ENCODE measurements at regions not wholly inside any gene's neighbourhood (a gene's known extent, or its start where the extent isn't known, plus 50 kb on each side); places are given as distances from the start of the nearest gene placed in this dataset.
"Not testable (repeated sequence)": the region's sequence is repeated elsewhere in the genome, so short reads cannot be mapped to it uniquely, and the experiment has no call there.

DNA sequence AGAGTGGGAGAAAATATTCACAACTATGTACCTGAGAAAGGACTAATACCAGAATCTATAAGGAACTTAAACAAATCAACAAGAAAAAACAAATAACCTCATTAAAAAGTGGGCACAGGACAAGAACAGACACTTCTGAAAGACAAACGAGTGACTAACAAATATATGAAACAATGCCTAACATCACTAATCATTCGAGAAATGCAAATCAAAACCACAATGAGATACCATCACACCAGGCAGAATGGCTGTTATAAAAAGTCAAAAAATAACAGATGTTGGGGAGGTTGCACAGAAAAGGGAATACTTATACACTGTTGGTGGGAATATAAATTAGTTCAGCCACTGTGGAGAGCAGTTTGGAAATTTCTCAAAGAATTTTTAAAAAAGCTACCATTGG lies 83.5 kb upstream of the WSCD1 start:
- no peak overlapping the region for H3K4me3 ChIP-seq
- H3K36me3 ChIP-seq (ENCODE audit: low read depth): no peaks in the 10 kb centered on the region
- no peaks in the 10 kb centered on the region for H3K9me3 ChIP-seq (ENCODE audit: insufficient read depth, low read depth)
- no peaks in the 10 kb centered on the region for H3F3A ChIP-seq (ENCODE audit: insufficient read depth, low read depth)
- H2AFZ ChIP-seq: no peak overlapping the region
- CTCF ChIA-PET: no interaction called here
- no peaks in the 10 kb centered on the region for H3K79me2 ChIP-seq (ENCODE audit: low read depth)
- TF ChIP-seq, protein P1, sequence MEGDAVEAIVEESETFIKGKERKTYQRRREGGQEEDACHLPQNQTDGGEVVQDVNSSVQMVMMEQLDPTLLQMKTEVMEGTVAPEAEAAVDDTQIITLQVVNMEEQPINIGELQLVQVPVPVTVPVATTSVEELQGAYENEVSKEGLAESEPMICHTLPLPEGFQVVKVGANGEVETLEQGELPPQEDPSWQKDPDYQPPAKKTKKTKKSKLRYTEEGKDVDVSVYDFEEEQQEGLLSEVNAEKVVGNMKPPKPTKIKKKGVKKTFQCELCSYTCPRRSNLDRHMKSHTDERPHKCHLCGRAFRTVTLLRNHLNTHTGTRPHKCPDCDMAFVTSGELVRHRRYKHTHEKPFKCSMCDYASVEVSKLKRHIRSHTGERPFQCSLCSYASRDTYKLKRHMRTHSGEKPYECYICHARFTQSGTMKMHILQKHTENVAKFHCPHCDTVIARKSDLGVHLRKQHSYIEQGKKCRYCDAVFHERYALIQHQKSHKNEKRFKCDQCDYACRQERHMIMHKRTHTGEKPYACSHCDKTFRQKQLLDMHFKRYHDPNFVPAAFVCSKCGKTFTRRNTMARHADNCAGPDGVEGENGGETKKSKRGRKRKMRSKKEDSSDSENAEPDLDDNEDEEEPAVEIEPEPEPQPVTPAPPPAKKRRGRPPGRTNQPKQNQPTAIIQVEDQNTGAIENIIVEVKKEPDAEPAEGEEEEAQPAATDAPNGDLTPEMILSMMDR (conservative IDR thresholded peaks at IDR 0.05): no peak
- no peak for TF ChIP-seq EZH2 (IDR thresholded peaks at IDR 0.05; ENCODE audit: low read depth)
- BruUV-seq (replicated peaks): no TSS peak
- H3K27me3 ChIP-seq (ENCODE audit: insufficient read depth, low read depth): peaks cover 54% of the 10 kb centered on the region
- H3K9me2 ChIP-seq (ENCODE audit: insufficient read depth): no peaks in the 10 kb centered on the region; the same call in 1 of the 2 replicates
- POLR2A ChIA-PET (ENCODE audit: unreplicated experiment): no interaction called here
- H3K4me1 ChIP-seq (replicated peaks; ENCODE audit: insufficient read depth): no peaks in the 10 kb centered on the region
- no peak overlapping the region for H3K4me2 ChIP-seq
- DNase-seq: no peak
- intact Hi-C loops (cut with micrococcal nuclease; ENCODE audit: unreplicated experiment): no loop called here
- no peak overlapping the region for H3K27ac ChIP-seq
- H4K20me1 ChIP-seq (ENCODE audit: insufficient read depth): no peaks in the 10 kb centered on the region

DNA sequence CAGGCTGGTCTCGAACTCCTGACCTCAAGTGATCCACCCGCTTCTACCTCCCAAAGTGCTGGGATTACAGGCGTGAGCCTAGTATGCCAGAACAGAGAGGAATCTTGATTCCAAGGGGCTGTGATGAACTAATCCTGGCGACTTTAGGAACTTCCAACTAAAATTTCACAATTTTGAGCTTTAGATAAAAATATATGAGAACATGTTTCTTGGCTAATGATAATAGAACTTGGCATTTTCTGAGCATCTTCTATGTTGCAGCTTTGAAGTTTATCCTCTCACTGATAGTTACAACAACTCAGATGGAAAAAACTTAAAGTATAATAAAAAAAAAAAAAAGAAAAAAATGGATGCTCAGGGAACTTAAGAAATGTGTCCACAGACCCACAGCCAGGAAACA lies 69.8 kb upstream of the WSCD1 start:
- Histone ChIP-seq H3K4me1 (replicated peaks; ENCODE audit: insufficient read depth) (no peaks in the 10 kb centered on the region), H3K4me2 (no peak overlapping the region), H2AFZ (no peak overlapping the region), H4K20me1 (ENCODE audit: insufficient read depth) (no peaks in the 10 kb centered on the region), H3K27me3 (ENCODE audit: insufficient read depth, low read depth) (peaks cover 76% of the 10 kb centered on the region), H3K9me2 (ENCODE audit: insufficient read depth) (no peaks in the 10 kb centered on the region), H3K79me2 (ENCODE audit: low read depth) (no peaks in the 10 kb centered on the region), H3K9me3 (ENCODE audit: insufficient read depth, low read depth) (no peaks in the 10 kb centered on the region), H3F3A (ENCODE audit: insufficient read depth, low read depth) (no peaks in the 10 kb centered on the region), H3K27ac (no peak overlapping the region), H3K4me3 (no peak overlapping the region), H3K36me3 (ENCODE audit: low read depth) (no peaks in the 10 kb centered on the region)
- TF ChIP-seq, protein P1 (conservative IDR thresholded peaks at IDR 0.05): no peak
- TF ChIP-seq EZH2 (IDR thresholded peaks at IDR 0.05; ENCODE audit: low read depth): no peak
- CTCF ChIA-PET: no interaction called here
- POLR2A ChIA-PET (ENCODE audit: unreplicated experiment): no interaction called here
- DNase-seq: no peak
- BruUV-seq (replicated peaks): no TSS peak
- intact Hi-C loops (cut with micrococcal nuclease; ENCODE audit: unreplicated experiment): no loop called here

DNA sequence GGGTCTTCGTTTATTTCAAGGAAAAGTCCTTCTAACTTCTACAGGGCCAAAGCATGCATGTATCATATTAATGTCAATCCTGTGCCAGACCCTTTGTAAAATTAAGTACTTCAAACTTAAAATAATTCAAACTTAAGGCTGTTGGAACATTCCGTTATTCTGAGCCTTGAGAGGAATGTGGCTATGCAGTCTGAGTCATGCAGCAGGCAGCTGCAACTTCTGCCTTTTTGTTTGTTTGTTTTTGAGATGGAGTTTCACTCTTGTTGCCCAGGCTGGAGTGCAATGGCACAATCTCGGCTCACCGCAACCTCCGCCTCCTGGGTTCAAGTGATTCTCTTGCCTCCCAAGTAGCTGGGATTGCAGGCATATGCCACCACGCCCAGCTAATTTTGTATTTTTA lies 67.0 kb upstream of the WSCD1 start:
- H3K27me3 ChIP-seq (ENCODE audit: insufficient read depth, low read depth): peaks cover 75% of the 10 kb centered on the region
- intact Hi-C loops (cut with micrococcal nuclease; ENCODE audit: unreplicated experiment); POLR2A ChIA-PET (ENCODE audit: unreplicated experiment); H3K36me3 ChIP-seq (ENCODE audit: low read depth); DNase-seq; H4K20me1 ChIP-seq (ENCODE audit: insufficient read depth); BruUV-seq (replicated peaks); H3K27ac ChIP-seq; H2AFZ ChIP-seq; H3K79me2 ChIP-seq (ENCODE audit: low read depth); H3F3A ChIP-seq (ENCODE audit: insufficient read depth, low read depth); H3K9me2 ChIP-seq (ENCODE audit: insufficient read depth); H3K4me3 ChIP-seq; H3K4me2 ChIP-seq; CTCF ChIA-PET; H3K9me3 ChIP-seq (ENCODE audit: insufficient read depth, low read depth); H3K4me1 ChIP-seq (replicated peaks; ENCODE audit: insufficient read depth): not testable (repeated sequence)

DNA sequence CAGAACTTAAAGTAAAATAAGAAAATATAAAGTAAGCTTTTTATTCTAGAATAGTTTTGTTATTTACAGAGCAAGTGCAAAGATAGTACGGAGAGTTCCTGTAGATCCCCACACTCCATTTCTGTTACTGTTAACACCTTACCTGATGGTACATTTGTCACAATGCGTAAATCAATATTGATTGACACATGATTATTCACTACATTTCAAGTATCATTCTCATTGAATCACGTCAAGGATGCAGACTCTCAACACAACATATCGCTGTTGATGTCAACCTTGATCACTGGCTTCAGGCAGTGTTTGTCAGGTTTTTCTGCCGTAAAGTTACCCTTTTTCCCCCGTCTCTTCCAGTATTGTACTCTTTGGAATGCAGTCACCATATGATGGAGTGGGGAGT lies 64.2 kb upstream of the WSCD1 start:
- Histone ChIP-seq H3K9me3 (ENCODE audit: insufficient read depth, low read depth) (no peaks in the 10 kb centered on the region), H3K79me2 (ENCODE audit: low read depth) (no peaks in the 10 kb centered on the region), H3K27ac (no peak overlapping the region), H3K9me2 (ENCODE audit: insufficient read depth) (no peaks in the 10 kb centered on the region), H3F3A (ENCODE audit: insufficient read depth, low read depth) (no peaks in the 10 kb centered on the region), H2AFZ (no peak overlapping the region), H3K27me3 (ENCODE audit: insufficient read depth, low read depth) (peaks cover 80% of the 10 kb centered on the region), H4K20me1 (ENCODE audit: insufficient read depth) (0 out of 2 replicates have a peak, but pooled peaks cover 4% of the 10 kb centered on the region), H3K4me3 (no peak overlapping the region), H3K36me3 (ENCODE audit: low read depth) (no peaks in the 10 kb centered on the region), H3K4me2 (no peak overlapping the region), H3K4me1 (replicated peaks; ENCODE audit: insufficient read depth) (no peaks in the 10 kb centered on the region)
- no peak for DNase-seq
- TF ChIP-seq EZH2 (IDR thresholded peaks at IDR 0.05; ENCODE audit: low read depth): no peak
- TF ChIP-seq, protein P1 (conservative IDR thresholded peaks at IDR 0.05): no peak
- no TSS peak for BruUV-seq (replicated peaks)
- ChIA-PET POLR2A (ENCODE audit: unreplicated experiment) (no interaction called here), CTCF (no interaction called here)
- intact Hi-C loops (cut with micrococcal nuclease; ENCODE audit: unreplicated experiment): no loop called here
